ENCODE measurements at regions not wholly inside any gene's neighbourhood (a gene's known extent, or its start where the extent isn't known, plus 50 kb on each side); places are given as distances from the start of the nearest gene placed in this dataset.

DNA sequence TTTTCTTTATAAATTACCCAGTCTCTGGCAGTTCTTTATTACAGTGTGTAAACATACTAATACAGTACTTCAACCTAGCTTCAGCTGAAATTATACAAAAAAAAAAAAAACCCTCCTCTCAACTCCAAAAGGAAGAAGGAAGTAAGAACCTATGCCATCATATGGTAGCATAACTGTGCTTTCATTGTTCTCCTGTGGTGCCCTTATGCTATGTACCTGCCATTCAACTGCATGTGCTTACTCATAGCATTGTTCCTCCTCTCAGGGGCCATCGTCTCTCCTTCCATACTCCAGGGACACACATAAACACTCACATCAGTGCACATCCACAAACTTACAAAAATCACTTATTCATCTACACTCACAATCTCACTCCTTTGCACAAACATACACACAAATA lies 470.1 kb upstream of the HS3ST1 start:
- no peaks in the 10 kb centered on the region for H3K79me2 ChIP-seq (ENCODE audit: control insufficient read depth, insufficient read depth, low read length)
- CTCF ChIA-PET (ENCODE audit: low intra/inter-chr PET ratio), result no interaction called here
- H3K4me1 ChIP-seq (replicated peaks in 1 of 2; ENCODE audit: control insufficient read depth in 2 of 2, insufficient read depth in 2 of 2, low read length in 2 of 2), result no peaks in the 10 kb centered on the region
- no peak overlapping the region for H3K4me3 ChIP-seq
- no peak overlapping the region for H3K9ac ChIP-seq (ENCODE audit: insufficient read depth in 1 of 2, low read depth in 2 of 2, low read length in 2 of 2)
- no peaks in the 10 kb centered on the region for H4K20me1 ChIP-seq (replicated peaks; ENCODE audit: control insufficient read depth, insufficient read depth, low read length)
- TF ChIP-seq ZNF253 (CRISPR knock-in tag; conservative IDR thresholded peaks at IDR 0.05), result no peak
- TF ChIP-seq, protein P1, sequence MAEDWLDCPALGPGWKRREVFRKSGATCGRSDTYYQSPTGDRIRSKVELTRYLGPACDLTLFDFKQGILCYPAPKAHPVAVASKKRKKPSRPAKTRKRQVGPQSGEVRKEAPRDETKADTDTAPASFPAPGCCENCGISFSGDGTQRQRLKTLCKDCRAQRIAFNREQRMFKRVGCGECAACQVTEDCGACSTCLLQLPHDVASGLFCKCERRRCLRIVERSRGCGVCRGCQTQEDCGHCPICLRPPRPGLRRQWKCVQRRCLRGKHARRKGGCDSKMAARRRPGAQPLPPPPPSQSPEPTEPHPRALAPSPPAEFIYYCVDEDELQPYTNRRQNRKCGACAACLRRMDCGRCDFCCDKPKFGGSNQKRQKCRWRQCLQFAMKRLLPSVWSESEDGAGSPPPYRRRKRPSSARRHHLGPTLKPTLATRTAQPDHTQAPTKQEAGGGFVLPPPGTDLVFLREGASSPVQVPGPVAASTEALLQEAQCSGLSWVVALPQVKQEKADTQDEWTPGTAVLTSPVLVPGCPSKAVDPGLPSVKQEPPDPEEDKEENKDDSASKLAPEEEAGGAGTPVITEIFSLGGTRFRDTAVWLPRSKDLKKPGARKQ (CRISPR knock-in tag; IDR thresholded peaks at IDR 0.05), result no peak
- TF ChIP-seq ZNF589 (CRISPR knock-in tag; IDR thresholded peaks at IDR 0.05; ENCODE audit: low read depth), result no peak
- TF ChIP-seq, protein P2, sequence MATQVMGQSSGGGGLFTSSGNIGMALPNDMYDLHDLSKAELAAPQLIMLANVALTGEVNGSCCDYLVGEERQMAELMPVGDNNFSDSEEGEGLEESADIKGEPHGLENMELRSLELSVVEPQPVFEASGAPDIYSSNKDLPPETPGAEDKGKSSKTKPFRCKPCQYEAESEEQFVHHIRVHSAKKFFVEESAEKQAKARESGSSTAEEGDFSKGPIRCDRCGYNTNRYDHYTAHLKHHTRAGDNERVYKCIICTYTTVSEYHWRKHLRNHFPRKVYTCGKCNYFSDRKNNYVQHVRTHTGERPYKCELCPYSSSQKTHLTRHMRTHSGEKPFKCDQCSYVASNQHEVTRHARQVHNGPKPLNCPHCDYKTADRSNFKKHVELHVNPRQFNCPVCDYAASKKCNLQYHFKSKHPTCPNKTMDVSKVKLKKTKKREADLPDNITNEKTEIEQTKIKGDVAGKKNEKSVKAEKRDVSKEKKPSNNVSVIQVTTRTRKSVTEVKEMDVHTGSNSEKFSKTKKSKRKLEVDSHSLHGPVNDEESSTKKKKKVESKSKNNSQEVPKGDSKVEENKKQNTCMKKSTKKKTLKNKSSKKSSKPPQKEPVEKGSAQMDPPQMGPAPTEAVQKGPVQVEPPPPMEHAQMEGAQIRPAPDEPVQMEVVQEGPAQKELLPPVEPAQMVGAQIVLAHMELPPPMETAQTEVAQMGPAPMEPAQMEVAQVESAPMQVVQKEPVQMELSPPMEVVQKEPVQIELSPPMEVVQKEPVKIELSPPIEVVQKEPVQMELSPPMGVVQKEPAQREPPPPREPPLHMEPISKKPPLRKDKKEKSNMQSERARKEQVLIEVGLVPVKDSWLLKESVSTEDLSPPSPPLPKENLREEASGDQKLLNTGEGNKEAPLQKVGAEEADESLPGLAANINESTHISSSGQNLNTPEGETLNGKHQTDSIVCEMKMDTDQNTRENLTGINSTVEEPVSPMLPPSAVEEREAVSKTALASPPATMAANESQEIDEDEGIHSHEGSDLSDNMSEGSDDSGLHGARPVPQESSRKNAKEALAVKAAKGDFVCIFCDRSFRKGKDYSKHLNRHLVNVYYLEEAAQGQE (IDR thresholded peaks at IDR 0.05; ENCODE audit: borderline replicate concordance), result no peak
- TF ChIP-seq, protein P2 (CRISPR knock-in tag; IDR thresholded peaks at IDR 0.05; ENCODE audit: low read depth), result no peak
- TF ChIP-seq, protein P3, sequence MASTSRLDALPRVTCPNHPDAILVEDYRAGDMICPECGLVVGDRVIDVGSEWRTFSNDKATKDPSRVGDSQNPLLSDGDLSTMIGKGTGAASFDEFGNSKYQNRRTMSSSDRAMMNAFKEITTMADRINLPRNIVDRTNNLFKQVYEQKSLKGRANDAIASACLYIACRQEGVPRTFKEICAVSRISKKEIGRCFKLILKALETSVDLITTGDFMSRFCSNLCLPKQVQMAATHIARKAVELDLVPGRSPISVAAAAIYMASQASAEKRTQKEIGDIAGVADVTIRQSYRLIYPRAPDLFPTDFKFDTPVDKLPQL (IDR thresholded peaks at IDR 0.05; ENCODE audit: extremely low read depth, insufficient read length), result no peak
- TF ChIP-seq GATA2 (CRISPR knock-in tag; IDR thresholded peaks at IDR 0.05), result no peak
- TF ChIP-seq, protein P4, sequence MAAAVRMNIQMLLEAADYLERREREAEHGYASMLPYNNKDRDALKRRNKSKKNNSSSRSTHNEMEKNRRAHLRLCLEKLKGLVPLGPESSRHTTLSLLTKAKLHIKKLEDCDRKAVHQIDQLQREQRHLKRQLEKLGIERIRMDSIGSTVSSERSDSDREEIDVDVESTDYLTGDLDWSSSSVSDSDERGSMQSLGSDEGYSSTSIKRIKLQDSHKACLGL (CRISPR knock-in tag; IDR thresholded peaks at IDR 0.05; ENCODE audit: borderline replicate concordance, poor library complexity, severe bottlenecking), result no peak
- WGBS (ENCODE audit: insufficient coverage, low coverage, missing lambda C conversion rate), result 0% methylated on average over 1 of the region's 1 CpG
- no peaks in the 10 kb centered on the region for H3K36me3 ChIP-seq (ENCODE audit: control insufficient read depth, insufficient read depth, low read length)
- no peaks in the 10 kb centered on the region for H3K9me1 ChIP-seq (ENCODE audit: control insufficient read depth, insufficient read depth, low read length)
- DNase-seq (ENCODE audit: extremely low read depth in 1 of 4, low spot score in 3 of 4) (no peak), ATAC-seq (no peak), FAIRE-seq (no peak)
- in situ Hi-C loops (cut with MboI), result no loop called here
- no TSS peak for BruUV-seq (replicated peaks)
- no peaks in the 10 kb centered on the region for H3K9me3 ChIP-seq (replicated peaks; ENCODE audit: control insufficient read depth, insufficient read depth, low read depth, low read length)
- no peak overlapping the region for H2AFZ ChIP-seq (ENCODE audit: low read depth, low read length)
- H3K4me2 ChIP-seq (ENCODE audit: insufficient read depth, low read length), result no peak overlapping the region
- POLR2A ChIA-PET, result no interaction called here
- H3K27ac ChIP-seq (ENCODE audit: extremely low read depth, low read depth, low read length), result no peak overlapping the region
- intact Hi-C loops (cut with micrococcal nuclease), result no loop called here
- no peaks in the 10 kb centered on the region for H3K27me3 ChIP-seq (ENCODE audit: control insufficient read depth in 2 of 2, insufficient read depth in 2 of 2, low read length in 2 of 2)

All from K562 (cell line).